NCI-H69 (cell line): ENCODE measurements at regions not wholly inside any gene's neighbourhood (a gene's known extent, or its start where the extent isn't known, plus 50 kb on each side); places are given as distances from the start of the nearest gene placed in this dataset.

Source experiments
- DNase-seq: peaks from one replicate; lab custom pipeline; 2025; lab: John Stamatoyannopoulos, UW

DNA sequence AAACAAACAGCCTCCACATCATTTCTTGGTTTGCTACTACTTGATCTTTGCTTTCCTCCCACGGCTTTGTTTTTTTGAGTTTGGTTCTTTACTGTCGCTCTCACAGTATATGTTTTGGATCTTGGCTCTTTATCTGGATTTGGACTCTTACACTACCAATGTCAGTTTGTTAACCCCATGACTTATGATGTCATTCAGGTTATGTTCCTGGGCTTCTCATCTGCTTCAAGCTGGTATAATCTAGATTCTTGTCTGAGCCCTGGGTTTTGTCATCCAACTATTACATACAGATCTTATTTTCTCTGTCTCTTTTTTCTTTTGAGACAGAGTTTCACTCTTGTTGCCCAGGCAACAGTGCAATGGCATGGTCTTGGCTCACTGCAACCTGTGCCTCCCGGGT lies 482.9 kb upstream of the TEX13C start:
- no peak for DNase-seq

DNA sequence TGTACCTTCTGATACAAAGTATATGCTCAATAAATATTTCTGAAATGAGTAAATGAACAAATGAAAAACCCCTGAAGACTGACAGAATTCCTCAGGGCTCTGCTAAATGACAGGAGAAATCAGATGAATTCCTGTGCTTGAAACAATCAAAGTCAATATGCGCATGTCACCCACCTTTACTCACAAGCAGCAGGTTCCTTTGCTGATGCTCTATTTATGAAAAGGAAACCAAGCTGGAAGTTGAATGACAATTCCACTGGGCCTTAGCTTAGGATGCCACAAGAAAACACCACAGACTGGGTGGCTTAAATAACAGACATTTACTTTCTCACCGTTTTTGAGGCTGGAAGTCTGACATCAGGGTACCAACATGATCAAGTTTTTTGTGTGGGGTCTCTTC lies 477.5 kb upstream of the TEX13C start:
- DNase-seq, result no peak

DNA sequence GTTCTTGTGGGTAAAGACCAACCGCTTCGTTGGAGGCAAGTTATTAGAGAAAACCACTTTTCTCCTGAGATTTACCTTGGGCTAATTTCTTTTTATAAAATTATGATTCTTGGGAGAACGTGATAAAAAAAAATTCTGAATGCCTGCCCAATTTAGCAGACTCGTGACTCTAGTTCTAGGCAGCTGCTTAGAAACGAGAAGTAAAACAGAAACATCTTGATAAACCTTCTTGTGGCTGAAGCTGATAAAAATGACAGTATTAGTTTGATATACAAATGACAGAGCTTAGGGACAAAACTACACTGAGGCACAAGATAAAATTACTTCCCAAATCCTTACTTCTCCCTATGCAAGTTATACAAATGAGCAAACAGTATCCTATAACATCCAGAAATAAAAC lies 458.9 kb upstream of the TEX13C start:
- DNase-seq, result no peak

DNA sequence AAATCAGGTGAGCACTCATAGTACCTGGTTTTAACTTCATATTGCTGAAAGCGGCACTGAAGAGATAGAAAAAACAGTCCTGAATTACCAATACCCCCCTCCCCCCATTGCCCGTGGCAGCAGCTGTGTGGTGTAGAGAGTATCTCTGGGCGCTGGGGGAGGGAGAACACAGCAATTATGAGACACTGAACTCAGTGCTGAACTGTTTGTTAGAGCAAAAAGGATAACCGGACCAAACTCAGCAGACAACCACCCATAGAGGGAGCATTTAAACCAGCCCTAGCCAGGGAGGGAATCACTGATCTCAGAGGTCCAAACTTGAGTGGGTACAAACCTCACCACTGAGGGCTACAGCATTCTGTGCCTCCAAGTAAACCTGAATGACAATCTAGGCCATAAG lies 457.4 kb upstream of the TEX13C start:
- DNase-seq, result peak; percentile 76

DNA sequence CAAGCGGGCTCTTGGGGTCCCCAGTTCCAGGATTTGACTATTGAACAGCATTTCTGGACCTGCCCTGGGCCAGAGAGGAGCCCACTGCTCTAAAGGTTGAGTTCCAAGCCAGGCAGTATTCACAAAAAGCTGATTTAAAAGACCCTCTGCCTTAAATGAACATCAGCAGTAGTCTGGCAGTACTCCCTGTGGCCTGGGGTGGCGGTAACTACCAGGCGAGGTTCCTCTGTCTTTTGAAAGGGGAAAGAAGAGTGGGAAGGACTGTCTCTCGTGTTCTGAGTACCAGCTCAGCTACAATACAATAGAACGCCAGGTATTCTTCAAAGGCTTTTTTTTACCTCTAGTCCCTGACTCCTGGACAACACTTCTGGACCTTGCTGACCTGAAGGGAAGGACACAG lies 456.4 kb upstream of the TEX13C start:
- peak; percentile 9 for DNase-seq

DNA sequence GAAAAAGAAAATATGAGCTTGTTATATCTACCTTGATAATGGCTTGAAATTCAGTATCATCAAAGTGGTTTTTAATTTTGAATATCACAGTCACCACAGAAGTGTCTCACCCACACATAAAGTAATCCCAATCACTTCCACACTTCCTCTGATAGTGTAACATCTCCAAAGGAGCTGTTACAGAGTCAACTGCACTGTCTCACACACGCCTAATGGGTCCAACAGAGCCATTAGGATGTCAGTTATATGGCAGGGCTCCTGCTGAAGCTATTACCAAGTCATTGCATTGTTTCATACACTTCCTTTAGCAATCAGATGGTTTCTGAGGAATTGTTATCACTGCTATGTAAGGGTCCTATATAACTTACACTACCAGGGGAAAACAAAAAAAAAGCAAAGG lies 432.1 kb upstream of the TEX13C start:
- DNase-seq, result no peak

DNA sequence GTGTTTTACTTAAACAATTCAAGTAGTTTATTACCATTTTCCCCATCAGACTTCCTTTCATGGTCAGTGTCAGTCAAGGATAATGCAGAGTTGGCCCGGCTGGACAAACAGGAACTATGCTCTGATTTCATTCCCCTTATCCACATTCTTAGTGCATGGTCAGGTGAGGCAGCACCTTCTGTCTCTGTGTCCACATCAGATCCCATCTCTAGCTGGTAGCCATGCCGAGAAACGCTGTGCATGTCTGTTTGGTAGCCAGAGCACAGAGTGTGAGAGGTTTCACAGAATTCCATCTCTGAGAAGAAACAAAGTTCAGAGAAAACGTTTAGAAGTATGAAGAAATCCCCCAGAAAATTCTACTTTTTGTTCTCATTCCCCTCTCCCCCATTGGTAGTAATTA lies 423.7 kb upstream of the TEX13C start:
- peak; percentile 74 for DNase-seq

DNA sequence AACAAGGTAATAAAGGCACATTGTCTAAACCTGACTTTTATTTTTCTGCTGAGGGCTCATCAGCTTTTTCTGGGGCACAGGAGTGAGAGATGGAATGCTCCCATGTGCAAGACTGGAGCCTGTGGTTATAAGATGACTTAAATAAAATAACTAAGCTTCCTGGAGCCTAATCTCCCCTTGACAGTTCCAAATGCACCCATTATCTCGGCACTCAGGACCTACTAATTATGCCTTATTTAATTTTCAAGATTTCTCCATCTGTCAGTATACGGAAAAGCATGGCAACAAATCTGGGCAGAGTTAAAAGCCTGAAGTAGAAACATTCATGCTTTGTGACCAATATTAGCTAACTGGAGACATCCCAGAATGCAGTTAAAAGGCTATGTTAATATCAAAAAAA lies 416.7 kb upstream of the TEX13C start:
- DNase-seq, result peak; percentile 83

DNA sequence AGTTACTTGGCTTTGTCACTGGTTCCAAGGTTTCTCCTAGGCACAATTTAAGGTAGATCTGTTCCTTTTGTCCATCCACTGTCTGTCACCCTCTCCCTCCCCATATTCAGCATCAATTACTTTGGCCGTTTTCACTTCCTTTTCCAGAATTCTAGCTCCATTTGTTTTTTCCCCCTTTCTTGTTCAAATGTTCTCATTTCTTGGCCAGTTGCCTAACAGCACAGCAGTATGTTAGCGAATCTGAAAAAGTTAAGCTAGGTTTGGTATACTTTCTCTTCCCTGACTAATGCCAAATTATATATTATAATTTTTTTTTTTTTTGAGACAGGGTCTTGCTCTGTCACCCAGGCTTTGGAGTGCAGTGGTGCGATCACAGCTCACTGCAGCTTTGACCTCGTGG lies 409.1 kb upstream of the TEX13C start:
- peak; percentile 31 for DNase-seq

DNA sequence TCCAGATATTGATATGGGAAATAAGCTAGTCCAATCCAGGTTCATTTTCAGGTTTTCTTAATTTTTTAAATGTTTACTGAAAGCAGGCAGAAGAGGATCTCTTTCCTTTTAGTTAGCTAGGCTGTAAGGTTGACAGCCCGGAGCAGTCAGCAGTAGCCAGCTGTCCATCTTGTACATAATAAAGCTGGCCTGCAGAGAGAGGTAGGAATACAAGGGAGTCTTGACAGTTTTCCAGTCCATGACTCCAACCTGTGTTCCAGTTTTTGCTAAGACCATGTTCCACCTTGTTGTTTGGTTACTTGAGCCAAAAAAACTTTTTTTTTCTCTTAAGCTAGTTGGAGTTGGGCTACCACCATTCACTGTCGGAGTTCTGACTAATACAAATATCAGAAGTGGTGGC lies 402.7 kb upstream of the TEX13C start:
- no peak for DNase-seq

DNA sequence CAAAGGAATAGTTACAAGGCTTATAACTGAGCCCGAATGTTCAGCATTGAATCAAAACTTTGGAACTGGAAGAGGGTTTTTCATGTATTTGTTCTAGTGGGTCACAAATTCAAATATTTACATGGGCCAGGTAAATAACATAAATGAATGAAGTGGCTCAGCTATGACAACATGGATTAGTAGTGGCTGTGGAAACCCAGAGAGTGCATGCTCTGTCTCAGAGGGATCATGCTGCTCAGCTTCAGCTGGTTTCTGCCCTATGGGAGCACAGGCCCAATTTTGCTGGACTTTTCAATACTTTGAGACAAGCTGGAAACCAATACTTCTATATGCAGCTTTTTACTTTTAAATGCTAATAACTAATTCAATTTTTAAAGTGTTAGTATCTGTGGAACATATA lies 394.0 kb upstream of the TEX13C start:
- DNase-seq, result peak; percentile 66

DNA sequence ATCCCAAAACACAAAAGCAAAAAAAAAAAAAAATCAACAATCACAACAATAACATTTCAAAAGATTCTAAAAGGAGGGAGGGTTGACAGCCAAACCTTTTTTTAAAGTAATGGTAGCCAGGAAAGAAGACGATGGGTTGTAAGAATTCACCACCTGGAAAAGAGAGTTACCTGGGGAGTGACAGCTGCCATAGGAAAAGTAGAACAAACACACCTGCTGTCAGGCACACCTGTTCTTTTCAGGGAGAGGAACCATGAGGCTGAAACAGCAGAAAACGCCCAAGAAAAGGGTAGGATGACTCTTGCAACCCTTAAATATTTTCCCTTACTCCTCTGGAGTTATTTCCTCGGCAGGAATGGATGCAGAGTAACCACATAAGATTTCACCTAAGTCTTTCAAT lies 388.4 kb upstream of the TEX13C start:
- DNase-seq, result peak; percentile 89

DNA sequence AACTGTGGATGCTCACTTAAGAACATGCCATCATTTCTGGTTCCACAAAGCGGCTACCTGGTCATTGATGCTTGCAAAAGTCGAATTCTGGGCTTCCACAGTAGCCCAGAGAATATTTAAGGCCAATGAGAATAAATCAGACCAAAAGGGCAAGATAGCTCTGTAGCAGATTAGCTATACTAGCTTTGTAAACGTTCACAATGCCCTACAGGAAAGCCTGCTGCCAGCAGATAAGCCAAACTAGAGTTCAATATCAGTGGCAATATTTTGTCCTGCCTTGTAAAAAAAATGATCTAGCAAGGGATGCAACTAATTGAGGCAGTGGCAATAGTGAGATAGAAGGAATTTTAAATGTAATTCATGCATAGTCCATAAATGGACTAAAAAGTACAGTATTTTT lies 387.7 kb upstream of the TEX13C start:
- peak; percentile 67 for DNase-seq

DNA sequence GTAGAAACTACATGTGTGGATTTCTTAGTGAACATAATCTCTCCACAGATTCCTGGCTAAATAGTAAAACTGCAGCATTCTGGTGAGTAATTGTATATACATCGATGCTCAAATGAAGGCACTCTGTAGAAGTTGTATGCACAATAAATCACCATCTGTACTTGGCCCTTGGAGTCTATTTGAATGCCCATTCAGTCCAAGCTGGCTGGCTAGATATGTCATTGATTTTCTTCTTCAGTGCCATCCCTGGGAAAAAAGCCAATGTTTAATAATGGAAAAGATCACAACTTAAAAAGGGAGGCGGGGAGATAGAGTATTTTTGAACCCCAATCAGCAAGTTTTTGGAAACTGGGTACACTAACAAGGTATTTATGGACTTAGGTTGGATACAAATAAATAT lies 381.0 kb upstream of the TEX13C start:
- DNase-seq, result peak; percentile 69

DNA sequence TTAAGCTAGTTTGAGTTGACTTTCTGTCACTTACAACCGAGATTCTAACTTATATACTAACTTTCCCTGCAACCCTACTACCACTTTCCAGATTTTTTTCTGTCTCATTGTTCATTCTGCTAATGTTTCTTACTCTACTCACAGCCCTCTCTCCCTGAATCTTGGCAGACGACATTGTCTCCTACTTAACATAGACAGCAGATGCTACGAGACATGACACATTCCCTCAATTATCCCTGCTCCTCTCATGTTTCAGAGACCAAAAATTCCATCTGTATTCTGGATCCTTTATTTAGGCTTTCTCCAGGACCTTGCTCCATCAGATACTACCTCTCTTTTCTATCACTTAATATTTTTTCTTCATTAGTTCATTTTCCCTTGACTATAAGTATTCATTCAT lies 379.1 kb upstream of the TEX13C start:
- DNase-seq, result peak; percentile 65

DNA sequence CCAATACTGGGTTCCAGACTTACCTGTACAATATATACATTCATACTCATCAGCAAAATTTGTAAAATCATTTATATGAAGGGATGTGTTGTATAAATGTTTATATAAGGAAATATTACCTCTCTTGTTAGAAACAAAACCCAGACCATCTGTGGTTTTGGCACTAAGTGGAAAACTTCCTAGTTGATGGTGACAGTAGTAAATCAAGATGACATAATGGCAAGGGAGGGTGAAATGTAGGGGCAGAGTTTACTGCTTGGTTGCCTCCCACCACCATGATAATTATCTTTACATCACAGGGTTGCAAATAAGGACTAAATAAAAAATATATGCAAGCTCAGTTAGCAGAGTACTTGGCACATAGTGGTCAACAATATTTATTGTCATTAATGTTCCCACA lies 365.3 kb upstream of the TEX13C start:
- peak; percentile 76 for DNase-seq

DNA sequence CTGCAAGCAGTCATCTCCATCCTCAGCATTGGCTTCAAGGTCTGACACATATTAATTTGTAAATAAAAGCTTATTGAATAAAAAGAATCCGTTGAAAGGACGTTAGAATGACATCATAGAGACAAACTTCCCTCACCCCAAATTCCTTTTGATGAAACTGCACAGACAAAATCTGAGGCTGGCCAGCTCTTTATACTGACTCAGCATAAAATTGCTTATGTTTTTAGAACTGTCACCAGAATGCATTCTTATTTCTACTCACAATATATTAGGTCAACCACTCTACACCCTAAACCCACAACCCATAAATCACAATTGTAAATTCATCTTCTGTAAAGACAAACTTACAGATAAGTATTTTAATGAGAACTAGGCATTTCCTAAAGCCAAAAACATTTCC lies 359.2 kb upstream of the TEX13C start:
- DNase-seq, result no peak

DNA sequence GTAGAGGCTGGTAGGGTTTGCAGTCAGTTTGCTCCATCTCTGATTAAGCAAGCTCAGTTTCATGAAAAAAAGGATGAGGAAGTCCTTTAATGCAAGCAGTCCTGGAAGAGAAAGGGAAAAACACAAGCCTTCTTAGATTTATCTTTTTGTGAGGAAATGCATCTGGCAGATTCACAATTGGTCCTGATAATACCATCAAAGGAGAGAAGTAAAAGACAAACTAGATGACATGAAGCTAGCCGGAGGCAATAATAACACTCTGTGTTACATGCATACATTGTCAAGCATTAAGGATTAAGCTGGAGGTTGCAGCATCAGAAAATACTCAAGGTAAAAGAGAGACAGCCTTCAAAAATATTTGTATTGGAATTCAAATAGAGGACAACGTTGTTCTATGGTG lies 356.0 kb upstream of the TEX13C start, which contains the start of gene TENM1:
TSS of gene TENM1 (minus strand) at position 101 of the 400 bp plus-strand sequence.
- DNase-seq, result no peak

DNA sequence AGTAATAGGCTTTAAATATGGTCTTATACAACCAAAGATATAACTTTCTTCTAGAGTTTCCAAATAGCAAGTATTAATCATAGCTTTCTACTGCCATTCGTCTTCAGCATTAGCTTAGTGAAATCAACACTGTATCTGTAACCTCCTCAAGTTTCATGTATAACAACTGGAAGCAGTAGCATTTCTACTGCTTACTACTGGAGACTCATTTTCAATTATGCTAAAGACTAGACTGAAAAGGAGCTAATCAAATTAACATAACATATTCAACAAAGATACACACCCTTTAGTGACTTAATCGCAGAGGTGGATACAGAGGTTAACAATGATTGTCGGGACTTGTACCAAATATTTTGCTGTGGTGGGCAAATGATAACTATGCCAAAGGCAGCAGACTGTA lies 344.2 kb upstream of the TEX13C start:
- DNase-seq, result no peak

DNA sequence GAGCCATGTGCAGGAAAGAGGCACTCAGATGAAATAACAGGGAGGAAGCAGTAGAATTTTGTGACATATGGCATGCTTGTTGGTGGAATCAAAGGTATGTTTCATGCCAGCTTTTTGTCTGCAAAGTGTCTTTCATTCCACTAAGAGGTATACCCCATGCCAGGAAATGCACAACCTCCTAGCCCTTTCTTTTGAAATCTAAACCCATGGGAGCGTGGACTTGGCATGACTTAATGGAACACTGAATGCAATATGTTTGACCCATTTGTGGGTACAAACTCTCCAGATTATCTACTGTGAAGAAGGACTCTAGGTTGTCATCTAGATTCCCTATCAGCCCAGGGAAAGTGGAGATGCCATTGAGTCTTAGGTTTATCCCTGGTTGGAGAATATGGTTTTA lies 338.3 kb upstream of the TEX13C start:
- peak; percentile 96 for DNase-seq

DNA sequence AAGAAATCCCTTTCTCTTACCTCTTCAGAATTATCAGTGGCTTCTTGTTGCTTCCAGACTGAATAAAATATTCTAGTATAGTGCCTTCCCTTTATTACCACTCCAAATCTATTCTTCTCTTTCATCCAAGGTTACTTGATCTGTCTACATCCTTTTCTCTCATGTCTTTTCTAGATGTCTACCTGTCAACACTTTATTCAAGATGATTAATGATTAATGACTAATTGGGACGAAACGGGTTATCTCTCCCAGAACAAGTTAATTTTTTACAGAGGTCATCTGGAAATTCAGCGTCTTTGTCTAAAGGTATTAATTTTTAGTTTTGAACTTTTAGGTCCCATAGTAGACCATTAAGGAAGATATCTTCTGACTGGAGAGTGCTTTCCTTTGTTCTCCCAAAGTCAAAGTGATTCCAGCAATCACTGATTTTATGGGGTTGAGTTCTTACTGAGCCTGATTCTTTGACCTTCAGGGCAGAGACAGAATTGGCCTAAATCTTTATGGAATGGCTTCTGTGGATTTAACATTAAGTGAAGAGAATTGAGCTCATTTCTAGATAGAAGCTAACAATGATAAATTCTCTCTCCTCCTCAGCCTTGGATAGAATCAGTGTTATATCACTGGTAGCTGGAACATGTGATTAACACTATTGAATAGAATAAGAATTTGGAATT lies 335.4 kb upstream of the TEX13C start:
- DNase-seq, result no peak

DNA sequence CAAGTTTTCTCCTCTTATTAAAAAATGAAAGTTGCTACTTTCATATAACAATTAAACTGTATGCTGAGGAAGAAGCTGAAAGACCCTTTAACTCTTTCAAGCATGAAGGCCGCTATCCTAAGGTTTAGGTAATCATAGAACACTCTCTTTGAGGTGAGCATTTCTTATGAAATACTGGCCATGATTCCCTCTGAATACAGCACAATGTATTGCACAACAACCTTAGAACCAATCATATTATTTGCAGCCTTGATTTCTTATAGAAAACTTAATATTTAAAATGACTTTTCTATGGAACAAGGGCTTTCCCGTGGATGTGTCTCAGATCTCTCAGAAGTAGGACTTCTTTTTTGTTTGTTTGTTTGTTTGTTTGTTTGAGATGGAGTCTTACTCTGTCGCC lies 333.4 kb upstream of the TEX13C start:
- DNase-seq, result no peak

DNA sequence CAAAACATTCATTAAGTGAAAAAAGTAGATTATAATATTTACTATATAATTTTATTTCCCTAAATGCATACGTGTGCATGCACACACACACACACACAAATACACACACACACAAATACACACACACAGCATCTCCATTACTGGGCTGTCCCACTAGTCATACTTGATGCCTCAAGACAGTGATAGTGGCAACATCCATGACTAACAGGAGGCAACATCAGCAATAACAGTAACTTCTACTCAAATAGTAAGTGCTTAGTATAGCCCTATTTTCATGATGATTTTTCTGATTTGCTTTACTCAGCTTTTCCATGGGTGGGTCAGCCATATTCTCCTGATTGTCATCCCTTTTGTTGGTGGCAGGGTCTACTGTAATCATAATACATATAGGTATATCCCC lies 325.9 kb upstream of the TEX13C start:
- DNase-seq, result no peak

DNA sequence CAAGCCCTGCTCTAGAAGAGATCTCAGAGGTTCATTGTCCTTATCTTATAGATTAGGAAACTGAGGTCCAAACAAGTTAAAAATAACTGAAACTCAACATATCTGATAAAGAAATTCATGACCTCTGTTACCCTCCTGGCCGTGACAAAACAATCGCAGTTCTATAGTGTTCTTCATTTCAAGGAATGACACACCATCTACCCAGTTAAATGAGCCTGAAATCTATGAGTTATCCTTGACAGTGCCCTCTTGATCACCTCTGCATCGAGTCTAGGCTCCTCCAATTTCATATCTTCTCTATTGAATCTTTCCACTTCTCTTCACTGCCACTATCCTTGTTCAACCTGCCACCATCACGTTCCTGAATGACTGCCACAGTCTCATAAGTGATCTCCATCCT lies 325.3 kb upstream of the TEX13C start:
- no peak for DNase-seq
